ENCODE measurements at regions not wholly inside any gene's neighbourhood (a gene's known extent, or its start where the extent isn't known, plus 50 kb on each side); places are given as distances from the start of the nearest gene placed in this dataset.

GRCh38 chr5:27241564-27242257 lies 203.3 kb upstream of the CDH9 start:
- TF ChIP-seq GABPA (IDR thresholded peaks at IDR 0.05; ENCODE audit: low read depth) (no peak), SPI1 (IDR thresholded peaks at IDR 0.05; ENCODE audit: borderline replicate concordance, low read depth) (no peak), REST (IDR thresholded peaks at IDR 0.05; ENCODE audit: insufficient replicate concordance, low read depth) (no peak), CTCF (IDR thresholded peaks at IDR 0.05; ENCODE audit: insufficient read depth, low read length) (no peak), POLR2AphosphoS5 (IDR thresholded peaks at IDR 0.05; ENCODE audit: low read depth) (no peak)
- DNase-seq (ENCODE audit: low read depth in 1 of 2, low spot score in 1 of 2), result peak in 1 of 2 experiments; percentile 54
- Histone ChIP-seq H3K27ac (replicated peaks) (no peak overlapping the region), H3K4me3 (replicated peaks; ENCODE audit: insufficient read depth, low read length) (no peak overlapping the region), H3K27me3 (ENCODE audit: insufficient read depth, poor library complexity, severe bottlenecking) (no peaks in the 10 kb centered on the region)

DNA sequence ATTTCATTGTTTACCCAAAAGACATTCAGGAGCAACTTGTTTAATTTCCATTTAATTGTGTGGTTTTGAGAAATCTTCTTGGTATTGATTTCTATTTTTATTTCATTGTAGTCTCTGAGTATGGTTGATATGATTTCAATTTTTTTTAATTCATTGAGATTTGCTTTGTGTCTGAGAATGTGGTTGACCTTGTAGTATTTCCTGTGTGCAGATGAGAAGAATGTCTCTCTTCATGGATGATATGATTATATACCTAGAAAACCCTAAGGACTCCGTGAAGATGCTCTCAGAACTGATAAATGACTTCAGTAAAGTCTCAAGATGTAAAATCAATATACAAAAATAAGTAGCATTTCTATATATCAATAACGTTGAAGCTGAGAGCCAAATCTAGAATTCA lies 202.4 kb upstream of the CDH9 start:
- DNase-seq (ENCODE audit: low read depth in 1 of 2, low spot score in 1 of 2), result no peak
- TF ChIP-seq SPI1 (IDR thresholded peaks at IDR 0.05; ENCODE audit: borderline replicate concordance, low read depth), result no peak
- no peak for TF ChIP-seq POLR2AphosphoS5 (IDR thresholded peaks at IDR 0.05; ENCODE audit: low read depth)
- no peak for TF ChIP-seq REST (IDR thresholded peaks at IDR 0.05; ENCODE audit: insufficient replicate concordance, low read depth)
- TF ChIP-seq GABPA (IDR thresholded peaks at IDR 0.05; ENCODE audit: low read depth), result no peak
- no peak overlapping the region for H3K27ac ChIP-seq (replicated peaks)

GRCh38 chr5:27234916-27235315 lies 196.5 kb upstream of the CDH9 start:
- no peak for DNase-seq (ENCODE audit: low read depth in 1 of 2, low spot score in 1 of 2)
- Histone ChIP-seq H3K4me3 (replicated peaks; ENCODE audit: insufficient read depth, low read length) (no peak overlapping the region), H3K27ac (replicated peaks) (no peak overlapping the region), H3K27me3 (ENCODE audit: insufficient read depth, poor library complexity, severe bottlenecking) (no peaks in the 10 kb centered on the region)
- no peak for TF ChIP-seq SPI1 (IDR thresholded peaks at IDR 0.05; ENCODE audit: borderline replicate concordance, low read depth)
- TF ChIP-seq REST (IDR thresholded peaks at IDR 0.05; ENCODE audit: insufficient replicate concordance, low read depth), result no peak
- TF ChIP-seq CTCF (IDR thresholded peaks at IDR 0.05; ENCODE audit: insufficient read depth, low read length), result no peak
- TF ChIP-seq POLR2AphosphoS5 (IDR thresholded peaks at IDR 0.05; ENCODE audit: low read depth), result no peak
- no peak for TF ChIP-seq GABPA (IDR thresholded peaks at IDR 0.05; ENCODE audit: low read depth)

More for the DNA sequence above, 202.4 kb upstream of the CDH9 start:
- H3K4me3 ChIP-seq (replicated peaks; ENCODE audit: insufficient read depth, low read length), result no peak overlapping the region
- H3K27me3 ChIP-seq (ENCODE audit: insufficient read depth, poor library complexity, severe bottlenecking), result no peaks in the 10 kb centered on the region

Data from HL-60 (cell line).